HEK293 (cell line): ENCODE measurements at regions not wholly inside any gene's neighbourhood (a gene's known extent, or its start where the extent isn't known, plus 50 kb on each side); places are given as distances from the start of the nearest gene placed in this dataset.

Experiments used
- YY1 ChIP-seq: fragments of 450-650 bp; formaldehyde crosslinking; IDR thresholded peaks from 2 replicates; pipeline ENCODE4 v1.5.1; 2018; ENCODE audit warnings: missing biosample characterization, missing genetic modification characterization
- ZBTB20 ChIP-seq: fragments of 450-650 bp; formaldehyde crosslinking; IDR thresholded peaks from 2 replicates; pipeline ENCODE4 v1.5.1; 2016; ENCODE audit warnings: missing biosample characterization, missing genetic modification characterization
- ZNF133 ChIP-seq: fragments of 450-650 bp; formaldehyde crosslinking; IDR thresholded peaks from 2 replicates; pipeline ENCODE4 v1.5.1; 2016; ENCODE audit warnings: missing biosample characterization, missing genetic modification characterization
- ZNF350 ChIP-seq: fragments of 450-650 bp; formaldehyde crosslinking; IDR thresholded peaks from 2 replicates; pipeline ENCODE4 v1.5.0; 2017; ENCODE audit warnings: missing biosample characterization, mild to moderate bottlenecking, missing genetic modification characterization
- ZNF670 ChIP-seq: fragments of 450-650 bp; formaldehyde crosslinking; IDR thresholded peaks from 2 replicates; pipeline ENCODE4 v1.5.1; 2016; ENCODE audit warnings: missing biosample characterization, missing genetic modification characterization, low read depth
- ZNF791 ChIP-seq: fragments of 450-650 bp; formaldehyde crosslinking; IDR thresholded peaks from 2 replicates; pipeline ENCODE4 v1.5.1; 2016; ENCODE audit warnings: missing biosample characterization, missing genetic modification characterization
- TF ChIP-seq, protein P1 (sequence below): fragments of 450-650 bp; formaldehyde crosslinking; IDR thresholded peaks from 2 replicates; pipeline ENCODE4 v1.5.1; 2016; ENCODE audit warnings: missing biosample characterization, missing genetic modification characterization
- TF ChIP-seq, protein P2 (sequence below): fragments of 450-650 bp; formaldehyde crosslinking; IDR thresholded peaks from 2 replicates; pipeline ENCODE4 v1.5.1; 2016; ENCODE audit warnings: missing biosample characterization, missing genetic modification characterization

DNA sequence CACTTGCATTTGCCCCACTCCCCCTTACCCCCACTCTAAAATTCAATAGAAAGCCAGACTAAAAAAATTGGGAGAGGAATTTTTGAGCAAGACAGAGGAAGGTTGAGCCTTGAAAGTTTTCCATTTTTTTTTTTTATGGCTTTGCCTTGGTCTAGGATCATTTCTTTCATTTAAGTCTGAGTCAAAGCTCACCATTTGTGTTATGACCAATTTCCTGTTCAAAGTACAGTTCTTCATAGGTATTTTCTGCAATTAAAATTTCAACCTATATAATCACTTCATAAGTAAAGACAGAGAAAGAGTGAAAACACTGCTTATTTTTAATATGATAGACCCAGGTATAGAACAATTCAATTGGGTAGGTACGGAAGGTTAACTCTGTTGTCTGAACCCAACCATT, 436.6 kb upstream of the ADGRL2 start:
- TF ChIP-seq, protein P1, sequence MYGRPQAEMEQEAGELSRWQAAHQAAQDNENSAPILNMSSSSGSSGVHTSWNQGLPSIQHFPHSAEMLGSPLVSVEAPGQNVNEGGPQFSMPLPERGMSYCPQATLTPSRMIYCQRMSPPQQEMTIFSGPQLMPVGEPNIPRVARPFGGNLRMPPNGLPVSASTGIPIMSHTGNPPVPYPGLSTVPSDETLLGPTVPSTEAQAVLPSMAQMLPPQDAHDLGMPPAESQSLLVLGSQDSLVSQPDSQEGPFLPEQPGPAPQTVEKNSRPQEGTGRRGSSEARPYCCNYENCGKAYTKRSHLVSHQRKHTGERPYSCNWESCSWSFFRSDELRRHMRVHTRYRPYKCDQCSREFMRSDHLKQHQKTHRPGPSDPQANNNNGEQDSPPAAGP (tag by site-specific recombination) = no peak
- TF ChIP-seq ZNF791 (tag by site-specific recombination) = no peak
- no peak for TF ChIP-seq ZBTB20 (tag by site-specific recombination)
- TF ChIP-seq, protein P2, sequence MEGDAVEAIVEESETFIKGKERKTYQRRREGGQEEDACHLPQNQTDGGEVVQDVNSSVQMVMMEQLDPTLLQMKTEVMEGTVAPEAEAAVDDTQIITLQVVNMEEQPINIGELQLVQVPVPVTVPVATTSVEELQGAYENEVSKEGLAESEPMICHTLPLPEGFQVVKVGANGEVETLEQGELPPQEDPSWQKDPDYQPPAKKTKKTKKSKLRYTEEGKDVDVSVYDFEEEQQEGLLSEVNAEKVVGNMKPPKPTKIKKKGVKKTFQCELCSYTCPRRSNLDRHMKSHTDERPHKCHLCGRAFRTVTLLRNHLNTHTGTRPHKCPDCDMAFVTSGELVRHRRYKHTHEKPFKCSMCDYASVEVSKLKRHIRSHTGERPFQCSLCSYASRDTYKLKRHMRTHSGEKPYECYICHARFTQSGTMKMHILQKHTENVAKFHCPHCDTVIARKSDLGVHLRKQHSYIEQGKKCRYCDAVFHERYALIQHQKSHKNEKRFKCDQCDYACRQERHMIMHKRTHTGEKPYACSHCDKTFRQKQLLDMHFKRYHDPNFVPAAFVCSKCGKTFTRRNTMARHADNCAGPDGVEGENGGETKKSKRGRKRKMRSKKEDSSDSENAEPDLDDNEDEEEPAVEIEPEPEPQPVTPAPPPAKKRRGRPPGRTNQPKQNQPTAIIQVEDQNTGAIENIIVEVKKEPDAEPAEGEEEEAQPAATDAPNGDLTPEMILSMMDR (tag by site-specific recombination) = no peak
- no peak for TF ChIP-seq YY1 (tag by site-specific recombination)
- TF ChIP-seq ZNF133 (tag by site-specific recombination) = no peak
- no peak for TF ChIP-seq ZNF350
- TF ChIP-seq ZNF670 (tag by site-specific recombination) = no peak
